ENCODE measurements at regions not wholly inside any gene's neighbourhood (a gene's known extent, or its start where the extent isn't known, plus 50 kb on each side); places are given as distances from the start of the nearest gene placed in this dataset.

DNA sequence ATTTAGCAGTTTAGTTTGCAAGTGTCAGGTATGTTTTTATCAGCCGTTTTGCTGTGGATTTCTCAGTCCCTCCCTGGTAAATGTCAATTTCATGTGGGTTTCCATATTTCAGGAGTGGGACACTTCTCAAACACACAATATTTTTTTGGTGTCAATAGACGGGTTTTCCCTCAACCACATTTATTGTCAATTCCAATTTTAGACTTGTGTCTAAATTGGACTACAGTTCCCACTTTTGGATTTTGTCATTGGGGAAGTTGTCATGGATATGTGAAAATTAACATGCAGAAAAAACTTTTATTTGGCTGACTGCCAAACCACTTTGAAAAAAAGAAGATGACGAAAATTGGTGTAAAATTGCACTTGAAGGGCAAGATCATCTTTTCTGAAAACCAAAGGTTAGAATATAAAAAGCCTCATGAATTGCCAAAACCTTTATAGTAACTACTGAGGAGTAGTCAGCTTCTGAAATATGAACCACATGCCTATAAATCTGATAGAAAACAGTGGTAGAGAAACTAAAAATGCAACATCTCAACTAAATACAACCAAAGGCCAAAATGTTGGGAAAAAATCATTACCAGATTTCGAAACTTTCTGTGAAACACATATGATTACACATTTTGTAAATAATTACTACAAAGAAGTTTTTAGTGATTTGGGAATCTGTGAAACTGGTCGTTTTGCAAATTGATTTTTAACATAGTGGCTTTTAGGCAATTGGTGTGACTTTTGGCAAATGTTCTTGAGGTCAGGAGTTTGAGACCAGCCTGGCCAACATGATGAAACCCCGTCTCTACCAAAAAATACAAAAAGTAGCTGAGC lies 106.4 kb downstream of the BCL2L11 start:
- TF ChIP-seq POLR2AphosphoS5 (IDR thresholded peaks at IDR 0.05; ENCODE audit: low read depth, low read length): no peak
- TF ChIP-seq TAF1 (IDR thresholded peaks at IDR 0.05; ENCODE audit: borderline replicate concordance, insufficient read depth, low read length): no peak
- TF ChIP-seq SIN3A (IDR thresholded peaks at IDR 0.05; ENCODE audit: borderline replicate concordance, insufficient read depth, low read length): no peak
- TF ChIP-seq FOXP2 (optimal IDR thresholded peaks at IDR 0.05; ENCODE audit: borderline replicate concordance, extremely low read depth, extremely low read length, insufficient read depth): no peak
- TF ChIP-seq, protein P1, sequence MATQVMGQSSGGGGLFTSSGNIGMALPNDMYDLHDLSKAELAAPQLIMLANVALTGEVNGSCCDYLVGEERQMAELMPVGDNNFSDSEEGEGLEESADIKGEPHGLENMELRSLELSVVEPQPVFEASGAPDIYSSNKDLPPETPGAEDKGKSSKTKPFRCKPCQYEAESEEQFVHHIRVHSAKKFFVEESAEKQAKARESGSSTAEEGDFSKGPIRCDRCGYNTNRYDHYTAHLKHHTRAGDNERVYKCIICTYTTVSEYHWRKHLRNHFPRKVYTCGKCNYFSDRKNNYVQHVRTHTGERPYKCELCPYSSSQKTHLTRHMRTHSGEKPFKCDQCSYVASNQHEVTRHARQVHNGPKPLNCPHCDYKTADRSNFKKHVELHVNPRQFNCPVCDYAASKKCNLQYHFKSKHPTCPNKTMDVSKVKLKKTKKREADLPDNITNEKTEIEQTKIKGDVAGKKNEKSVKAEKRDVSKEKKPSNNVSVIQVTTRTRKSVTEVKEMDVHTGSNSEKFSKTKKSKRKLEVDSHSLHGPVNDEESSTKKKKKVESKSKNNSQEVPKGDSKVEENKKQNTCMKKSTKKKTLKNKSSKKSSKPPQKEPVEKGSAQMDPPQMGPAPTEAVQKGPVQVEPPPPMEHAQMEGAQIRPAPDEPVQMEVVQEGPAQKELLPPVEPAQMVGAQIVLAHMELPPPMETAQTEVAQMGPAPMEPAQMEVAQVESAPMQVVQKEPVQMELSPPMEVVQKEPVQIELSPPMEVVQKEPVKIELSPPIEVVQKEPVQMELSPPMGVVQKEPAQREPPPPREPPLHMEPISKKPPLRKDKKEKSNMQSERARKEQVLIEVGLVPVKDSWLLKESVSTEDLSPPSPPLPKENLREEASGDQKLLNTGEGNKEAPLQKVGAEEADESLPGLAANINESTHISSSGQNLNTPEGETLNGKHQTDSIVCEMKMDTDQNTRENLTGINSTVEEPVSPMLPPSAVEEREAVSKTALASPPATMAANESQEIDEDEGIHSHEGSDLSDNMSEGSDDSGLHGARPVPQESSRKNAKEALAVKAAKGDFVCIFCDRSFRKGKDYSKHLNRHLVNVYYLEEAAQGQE (IDR thresholded peaks at IDR 0.05; ENCODE audit: insufficient read depth in 1 of 2, low read depth in 2 of 2, low read length in 2 of 2): no peak

Measured in PFSK-1 (cell line).